BE2C (cell line): ENCODE measurements at regions not wholly inside any gene's neighbourhood (a gene's known extent, or its start where the extent isn't known, plus 50 kb on each side); places are given as distances from the start of the nearest gene placed in this dataset.

Experiments used
- DNase-seq: peaks from one replicate; pipeline ENCODE4 v3.0.0-alpha.2; 2020
- H3K27me3 ChIP-seq: fragments of 250-450 bp; sonication (Bioruptor Pico); 2 replicates; pipeline ENCODE4 v1.5.1; 2020; ENCODE audit warnings: mild to moderate bottlenecking
- H3K36me3 ChIP-seq: fragments of 250-450 bp; sonication (Bioruptor Pico); 2 replicates; pipeline ENCODE4 v1.5.1; 2020; ENCODE audit warnings: mild to moderate bottlenecking
- H3K4me1 ChIP-seq: fragments of 250-450 bp; sonication (Bioruptor Pico); 2 replicates; pipeline ENCODE4 v1.5.1; 2020
- H3K4me3 ChIP-seq: 2 replicates; pipeline ENCODE4 v1.5.1; 2011; ENCODE audit warnings: low read depth, low read length
- H3K9me3 ChIP-seq: fragments of 250-450 bp; sonication (Bioruptor Pico); 2 replicates; pipeline ENCODE4 v1.5.1; 2020
- TF ChIP-seq, protein P1 (sequence below): IDR thresholded peaks from 2 replicates; pipeline ENCODE4 v1.5.1; 2012; ENCODE audit warnings: mild to moderate bottlenecking, low read depth, low read length

GRCh38 chr20:39234520-39235095 lies 272.5 kb downstream of the DHX35 start:
- TF ChIP-seq, protein P1, sequence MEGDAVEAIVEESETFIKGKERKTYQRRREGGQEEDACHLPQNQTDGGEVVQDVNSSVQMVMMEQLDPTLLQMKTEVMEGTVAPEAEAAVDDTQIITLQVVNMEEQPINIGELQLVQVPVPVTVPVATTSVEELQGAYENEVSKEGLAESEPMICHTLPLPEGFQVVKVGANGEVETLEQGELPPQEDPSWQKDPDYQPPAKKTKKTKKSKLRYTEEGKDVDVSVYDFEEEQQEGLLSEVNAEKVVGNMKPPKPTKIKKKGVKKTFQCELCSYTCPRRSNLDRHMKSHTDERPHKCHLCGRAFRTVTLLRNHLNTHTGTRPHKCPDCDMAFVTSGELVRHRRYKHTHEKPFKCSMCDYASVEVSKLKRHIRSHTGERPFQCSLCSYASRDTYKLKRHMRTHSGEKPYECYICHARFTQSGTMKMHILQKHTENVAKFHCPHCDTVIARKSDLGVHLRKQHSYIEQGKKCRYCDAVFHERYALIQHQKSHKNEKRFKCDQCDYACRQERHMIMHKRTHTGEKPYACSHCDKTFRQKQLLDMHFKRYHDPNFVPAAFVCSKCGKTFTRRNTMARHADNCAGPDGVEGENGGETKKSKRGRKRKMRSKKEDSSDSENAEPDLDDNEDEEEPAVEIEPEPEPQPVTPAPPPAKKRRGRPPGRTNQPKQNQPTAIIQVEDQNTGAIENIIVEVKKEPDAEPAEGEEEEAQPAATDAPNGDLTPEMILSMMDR: no peak
- Histone ChIP-seq H3K4me3 (no peak overlapping the region), H3K36me3 (no peaks in the 10 kb centered on the region), H3K9me3 (no peaks in the 10 kb centered on the region), H3K4me1 (no peaks in the 10 kb centered on the region), H3K27me3 (no peaks in the 10 kb centered on the region; the same call in 1 of the 2 replicates)
- no peak for DNase-seq

DNA sequence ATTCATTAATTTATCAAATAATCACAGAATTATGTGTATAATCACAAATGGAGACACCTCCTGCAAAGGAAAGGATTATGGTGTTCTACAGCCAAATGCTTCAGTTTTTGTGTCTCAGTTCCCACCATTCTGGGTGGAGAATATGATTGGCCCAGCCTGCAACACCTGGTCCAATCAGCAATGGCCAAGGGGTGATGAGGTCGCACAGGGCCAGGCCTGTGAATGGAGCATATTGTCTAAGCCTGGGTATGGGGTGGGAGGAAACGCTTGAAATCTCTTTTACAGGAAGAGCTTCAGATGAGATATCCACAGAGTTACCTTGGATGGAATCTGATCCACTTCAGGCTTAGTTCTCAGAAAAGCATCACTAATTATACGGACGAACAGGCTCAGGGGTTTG lies 271.6 kb downstream of the DHX35 start:
- DNase-seq: peak; percentile 24
- Histone ChIP-seq H3K4me1 (no peaks in the 10 kb centered on the region), H3K4me3 (no peak overlapping the region), H3K27me3 (no peaks in the 10 kb centered on the region; the same call in 1 of the 2 replicates), H3K36me3 (no peaks in the 10 kb centered on the region), H3K9me3 (no peaks in the 10 kb centered on the region)
- TF ChIP-seq, protein P1: no peak

DNA sequence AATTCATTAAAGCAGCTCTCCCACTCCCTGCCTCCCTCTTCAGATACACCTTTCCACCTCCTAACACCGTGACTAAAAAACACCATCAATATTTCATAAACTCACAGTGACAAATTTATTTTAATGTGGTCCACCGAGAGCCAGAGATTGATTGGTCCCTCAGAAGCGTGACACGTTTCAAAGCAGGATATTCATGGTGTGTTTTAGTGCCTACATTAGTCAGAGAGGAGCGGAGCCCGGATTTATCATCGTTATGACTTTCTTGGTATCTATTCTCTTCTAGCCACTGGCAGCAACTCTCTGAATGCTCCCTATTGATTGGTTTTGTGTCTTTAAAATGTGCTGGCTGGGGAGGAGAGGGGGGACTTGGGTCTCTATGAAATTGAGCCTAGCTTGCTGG lies 265.3 kb downstream of the DHX35 start:
- peaks cover 2% of the 10 kb centered on the region; the same call in 1 of the 2 replicates for H3K27me3 ChIP-seq
- DNase-seq: no peak
- no peaks in the 10 kb centered on the region for H3K36me3 ChIP-seq
- H3K9me3 ChIP-seq: no peaks in the 10 kb centered on the region
- H3K4me3 ChIP-seq: no peak overlapping the region
- TF ChIP-seq, protein P1: no peak
- no peaks in the 10 kb centered on the region for H3K4me1 ChIP-seq

- no peak for DNase-seq
- no peaks in the 10 kb centered on the region for H3K4me1 ChIP-seq
- H3K4me3 ChIP-seq: no peak overlapping the region
- peaks cover 7% of the 10 kb centered on the region for H3K27me3 ChIP-seq
- TF ChIP-seq, protein P1: no peak
- H3K9me3 ChIP-seq: no peaks in the 10 kb centered on the region
- H3K36me3 ChIP-seq: no peaks in the 10 kb centered on the region
Observed at GRCh38 chr20:39225978-39226377, 263.8 kb downstream of the DHX35 start.

DNA sequence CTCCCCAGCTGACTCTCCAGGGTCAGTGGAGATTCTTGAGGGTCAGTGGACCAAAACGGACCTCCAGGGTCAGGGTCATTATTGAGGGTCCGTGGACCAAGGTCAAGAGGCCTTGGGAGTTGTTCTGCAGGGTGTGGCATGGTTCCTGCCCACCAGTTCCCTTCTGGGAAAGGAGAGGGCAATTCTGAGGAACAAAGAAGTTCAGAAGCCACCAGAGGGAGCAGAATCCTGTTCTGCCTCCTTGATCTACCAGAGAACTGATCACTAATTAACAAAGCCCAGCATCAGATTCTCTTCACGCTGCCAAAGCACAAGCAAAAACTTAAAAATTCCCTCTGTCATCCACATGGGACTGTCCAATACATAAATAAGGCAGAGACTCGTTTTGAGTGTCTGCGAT lies 263.4 kb downstream of the DHX35 start:
- Histone ChIP-seq H3K36me3 (no peaks in the 10 kb centered on the region), H3K4me3 (no peak overlapping the region), H3K9me3 (no peaks in the 10 kb centered on the region), H3K27me3 (peaks cover 7% of the 10 kb centered on the region), H3K4me1 (no peaks in the 10 kb centered on the region)
- TF ChIP-seq, protein P1: no peak
- DNase-seq: no peak

DNA sequence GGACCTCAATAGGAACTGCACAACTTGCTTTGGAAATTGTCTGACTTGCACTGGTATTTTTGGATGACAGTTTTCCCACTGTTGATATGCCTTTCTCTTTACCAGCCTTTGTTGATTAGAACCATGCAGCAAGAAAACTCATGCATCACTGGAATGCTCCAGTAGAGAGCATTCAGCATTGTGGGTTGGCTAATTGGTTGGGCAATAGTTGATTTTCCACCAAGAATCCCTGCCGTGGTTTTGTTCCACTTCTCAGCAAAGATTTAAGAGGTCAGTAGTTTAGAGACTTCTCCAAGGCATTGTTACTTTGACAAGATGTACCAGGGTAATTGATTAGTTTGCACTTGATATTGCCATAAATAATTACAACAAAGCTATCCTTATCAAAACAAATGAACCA lies 260.0 kb downstream of the DHX35 start:
- peaks cover 7% of the 10 kb centered on the region for H3K27me3 ChIP-seq
- DNase-seq: no peak
- no peak overlapping the region for H3K4me3 ChIP-seq
- no peaks in the 10 kb centered on the region for H3K4me1 ChIP-seq
- H3K9me3 ChIP-seq: no peaks in the 10 kb centered on the region
- H3K36me3 ChIP-seq: no peaks in the 10 kb centered on the region
- TF ChIP-seq, protein P1: no peak
